ELF-1 (cell line): ENCODE measurements at regions not wholly inside any gene's neighbourhood (a gene's known extent, or its start where the extent isn't known, plus 50 kb on each side); places are given as distances from the start of the nearest gene placed in this dataset.

Source experiments
- DNase-seq: peaks from one replicate; pipeline ENCODE4 v3.0.0-alpha.2; 2016; ENCODE audit warnings: low read depth, low spot score

GRCh38 chr13:24050292-24050711, 110.2 kb upstream of the SPATA13 start:
- no peak for DNase-seq

DNA sequence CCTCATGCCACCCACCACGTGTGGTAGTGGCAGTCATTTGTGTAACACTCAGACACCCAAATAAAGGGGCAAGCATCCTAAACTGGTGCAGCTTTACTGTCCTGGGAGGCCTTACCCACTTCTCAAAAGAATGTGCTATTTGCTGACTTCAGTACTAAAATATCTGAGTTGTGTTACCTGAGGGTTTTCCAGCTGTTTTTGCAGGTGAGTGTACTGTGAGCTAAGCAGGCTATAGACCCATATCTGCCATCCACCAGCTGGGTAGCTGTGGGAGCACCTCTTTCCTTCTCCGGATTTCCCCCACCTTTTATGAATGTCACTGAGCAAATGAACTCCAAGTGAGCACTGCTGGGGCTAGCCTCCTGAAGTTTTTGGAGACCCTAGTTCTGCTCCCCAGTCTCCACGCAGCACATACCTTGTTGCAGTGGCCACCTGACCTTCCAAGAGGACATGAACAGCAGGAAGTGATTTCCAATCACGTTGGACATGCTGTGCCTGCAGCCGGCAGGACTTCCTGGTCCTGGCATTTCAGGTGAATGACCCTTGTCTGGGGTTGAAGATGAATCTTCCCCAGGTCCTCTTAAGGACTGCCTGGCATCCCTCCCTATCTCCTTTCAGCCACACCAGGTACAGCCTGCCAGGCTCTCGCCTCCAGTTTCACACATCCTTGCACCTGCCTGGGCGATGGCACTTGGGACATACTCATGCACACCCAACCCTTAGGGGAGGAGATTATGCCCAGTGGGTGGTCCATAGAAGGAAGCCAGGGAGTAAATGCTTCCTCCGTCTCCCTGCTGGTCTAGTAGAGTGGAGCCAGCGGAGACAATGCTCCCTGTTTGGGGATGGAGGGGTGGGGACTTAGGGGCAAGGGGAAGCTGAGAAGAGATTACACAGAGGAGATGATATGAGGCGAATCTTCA, 109.5 kb upstream of the SPATA13 start:
- no peak for DNase-seq

GRCh38 chr13:24052547-24053518, 107.7 kb upstream of the SPATA13 start:
- DNase-seq = no peak

GRCh38 chr13:24053519-24054251, 106.8 kb upstream of the SPATA13 start:
- DNase-seq = peak; percentile 76

- no peak for DNase-seq
These were observed 103.8 kb upstream of the SPATA13 start for GRCh38 chr13:24056616-24057137.

DNA sequence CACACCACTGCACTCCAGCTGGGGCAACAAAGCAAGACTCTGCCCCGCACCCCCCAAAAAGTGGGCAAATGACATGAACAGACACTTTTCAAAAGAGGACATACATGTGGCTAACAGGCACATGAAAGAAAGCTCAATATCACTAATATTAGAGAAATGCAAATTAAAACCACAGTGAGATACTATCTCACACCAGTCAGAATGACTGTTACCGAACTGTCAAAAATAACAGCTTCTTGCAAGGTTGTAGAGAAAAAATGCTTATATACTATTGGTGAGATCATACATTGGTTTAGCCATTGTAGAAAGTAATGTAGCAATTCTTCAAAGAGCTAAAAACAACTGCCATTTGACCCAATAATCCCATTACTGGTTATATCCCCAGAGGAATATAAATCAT, 99.5 kb upstream of the SPATA13 start:
- no peak for DNase-seq

- no peak for DNase-seq
These were observed 97.1 kb upstream of the SPATA13 start for GRCh38 chr13:24063281-24063877.

DNA sequence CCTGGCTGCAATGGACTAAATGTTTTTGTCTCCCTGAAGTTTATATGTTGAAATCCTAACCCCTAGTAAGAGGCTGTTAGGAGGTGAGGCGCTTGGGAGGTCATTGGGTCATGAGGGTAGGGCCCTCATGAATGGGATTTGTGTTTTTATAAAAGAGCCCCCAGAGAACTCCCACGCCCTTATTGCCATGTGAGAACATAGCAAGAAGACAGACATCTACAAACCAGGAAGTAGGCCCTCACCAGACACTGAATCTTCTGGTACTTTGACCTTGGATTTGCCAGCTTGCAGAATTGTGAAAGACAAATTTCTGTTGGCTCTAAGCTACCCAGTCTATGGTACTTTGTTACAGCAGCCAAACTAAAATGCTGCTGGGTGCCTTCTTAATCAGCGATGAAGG, 96.1 kb upstream of the SPATA13 start:
- DNase-seq = no peak

GRCh38 chr13:24065176-24065575, 95.3 kb upstream of the SPATA13 start:
- no peak for DNase-seq

DNA sequence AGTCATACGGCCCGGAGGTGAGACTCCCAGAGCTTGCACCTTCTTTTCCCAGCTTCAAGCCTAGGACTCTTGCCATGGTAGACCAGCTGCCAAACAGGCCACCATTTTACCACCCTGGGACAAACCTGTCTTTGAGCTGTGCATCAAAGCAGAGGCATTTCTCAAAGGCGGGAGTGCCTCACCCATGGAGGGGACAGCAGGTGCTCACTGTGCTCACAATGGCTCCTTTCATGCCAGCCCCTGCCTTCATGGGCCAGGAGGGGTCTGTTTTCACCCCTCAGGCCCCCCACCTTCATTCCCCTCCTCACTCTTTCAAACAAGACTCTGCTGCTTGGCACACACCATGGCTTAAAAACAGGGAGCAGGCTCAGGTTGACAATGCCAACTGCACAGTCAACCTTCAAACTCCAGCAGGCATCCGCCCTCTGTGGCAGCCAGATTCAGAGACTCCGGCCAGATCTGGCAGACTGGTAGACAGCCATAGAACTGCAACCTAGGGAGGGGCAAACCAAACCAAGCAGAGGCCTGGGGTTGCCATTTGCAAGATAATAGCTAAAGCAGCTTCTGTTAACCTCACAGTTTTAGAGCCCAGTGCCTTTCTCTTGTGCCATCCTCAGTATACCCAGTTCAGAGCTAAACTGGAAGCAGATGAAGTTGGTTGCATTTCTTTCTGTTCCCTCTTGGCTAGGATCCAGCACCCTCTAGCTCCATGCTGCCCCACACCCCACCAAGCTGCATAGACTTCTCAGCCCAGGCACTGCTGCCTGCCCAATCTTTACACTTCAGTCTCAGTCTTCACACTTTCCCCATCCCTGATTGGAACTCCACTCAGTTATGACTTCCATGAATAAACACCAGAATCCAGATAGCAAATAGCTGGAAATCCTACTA, 93.9 kb upstream of the SPATA13 start:
- DNase-seq = no peak

GRCh38 chr13:24068472-24068871, 92.0 kb upstream of the SPATA13 start:
- DNase-seq = no peak

- DNase-seq = no peak
These were observed 89.5 kb upstream of the SPATA13 start for GRCh38 chr13:24071016-24071415.

- DNase-seq = no peak
These were observed 89.0 kb upstream of the SPATA13 start for GRCh38 chr13:24071423-24072075.

DNA sequence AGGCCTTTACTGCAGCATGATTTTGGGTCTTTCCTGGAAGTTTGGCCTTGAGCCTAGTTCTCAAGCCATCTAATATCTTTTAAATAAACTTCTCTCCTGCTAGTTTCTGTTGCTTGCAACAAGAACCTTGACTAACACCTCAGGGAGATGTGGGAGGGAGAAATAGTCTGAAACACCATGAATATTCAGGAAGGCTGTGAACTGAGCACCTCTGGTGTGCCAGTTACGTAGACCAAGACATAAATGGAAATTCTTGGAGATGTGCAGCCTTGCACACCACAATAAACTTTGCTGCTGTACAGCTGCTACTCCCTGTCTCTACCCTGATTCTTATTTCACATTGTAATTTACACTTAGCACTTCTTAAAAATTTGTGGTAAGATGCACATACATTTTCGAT, 86.9 kb upstream of the SPATA13 start:
- DNase-seq = no peak

DNA sequence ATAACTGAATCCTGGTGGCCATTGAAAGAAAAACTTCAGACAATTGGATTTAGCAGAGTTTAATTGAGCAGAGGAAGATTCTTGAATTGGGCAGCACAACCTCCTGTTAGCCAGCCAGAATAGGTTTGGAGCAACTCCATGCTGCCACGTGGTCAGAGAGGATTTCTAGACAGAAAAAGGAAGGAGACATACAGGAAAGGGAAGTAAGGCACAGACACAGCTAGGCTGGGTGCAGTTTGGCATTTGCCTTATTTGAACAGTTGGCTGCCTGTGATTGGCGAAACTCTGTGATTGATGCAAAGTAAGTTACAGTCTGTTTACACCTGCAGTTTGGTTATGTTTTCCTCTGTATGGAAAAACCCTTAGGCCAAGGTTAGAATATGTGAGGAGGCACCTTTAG, 85.8 kb upstream of the SPATA13 start:
- no peak for DNase-seq

- no peak for DNase-seq
These were observed 85.2 kb upstream of the SPATA13 start for GRCh38 chr13:24075137-24075975.

GRCh38 chr13:24076109-24076508, 84.4 kb upstream of the SPATA13 start:
- DNase-seq = no peak

- DNase-seq = no peak
These were observed 83.9 kb upstream of the SPATA13 start for GRCh38 chr13:24076636-24077035.

GRCh38 chr13:24080134-24080533, 80.4 kb upstream of the SPATA13 start:
- no peak for DNase-seq
